ENCODE measurements at regions not wholly inside any gene's neighbourhood (a gene's known extent, or its start where the extent isn't known, plus 50 kb on each side); places are given as distances from the start of the nearest gene placed in this dataset.

DNA sequence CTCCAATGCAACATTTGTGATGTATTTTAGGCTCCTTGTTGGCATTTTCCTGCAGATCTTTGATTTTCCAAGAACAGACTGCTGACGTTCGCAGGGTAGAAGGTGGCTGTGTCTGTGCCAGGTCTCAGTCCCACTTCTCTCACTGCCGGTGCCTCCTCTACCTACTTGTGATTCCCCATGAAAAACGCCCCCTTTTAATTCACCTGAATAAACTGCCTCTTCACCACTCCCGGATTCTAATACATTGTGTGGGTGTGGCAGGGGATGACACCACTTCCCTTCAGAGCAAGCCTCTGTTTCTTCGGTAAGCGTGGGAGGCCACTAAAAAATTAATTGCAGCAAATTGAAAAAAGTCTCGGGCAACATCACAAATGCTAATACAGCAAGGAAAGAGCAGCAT is 96.1 kb upstream of the FAM9B start (continued):
- TF ChIP-seq, protein P1, sequence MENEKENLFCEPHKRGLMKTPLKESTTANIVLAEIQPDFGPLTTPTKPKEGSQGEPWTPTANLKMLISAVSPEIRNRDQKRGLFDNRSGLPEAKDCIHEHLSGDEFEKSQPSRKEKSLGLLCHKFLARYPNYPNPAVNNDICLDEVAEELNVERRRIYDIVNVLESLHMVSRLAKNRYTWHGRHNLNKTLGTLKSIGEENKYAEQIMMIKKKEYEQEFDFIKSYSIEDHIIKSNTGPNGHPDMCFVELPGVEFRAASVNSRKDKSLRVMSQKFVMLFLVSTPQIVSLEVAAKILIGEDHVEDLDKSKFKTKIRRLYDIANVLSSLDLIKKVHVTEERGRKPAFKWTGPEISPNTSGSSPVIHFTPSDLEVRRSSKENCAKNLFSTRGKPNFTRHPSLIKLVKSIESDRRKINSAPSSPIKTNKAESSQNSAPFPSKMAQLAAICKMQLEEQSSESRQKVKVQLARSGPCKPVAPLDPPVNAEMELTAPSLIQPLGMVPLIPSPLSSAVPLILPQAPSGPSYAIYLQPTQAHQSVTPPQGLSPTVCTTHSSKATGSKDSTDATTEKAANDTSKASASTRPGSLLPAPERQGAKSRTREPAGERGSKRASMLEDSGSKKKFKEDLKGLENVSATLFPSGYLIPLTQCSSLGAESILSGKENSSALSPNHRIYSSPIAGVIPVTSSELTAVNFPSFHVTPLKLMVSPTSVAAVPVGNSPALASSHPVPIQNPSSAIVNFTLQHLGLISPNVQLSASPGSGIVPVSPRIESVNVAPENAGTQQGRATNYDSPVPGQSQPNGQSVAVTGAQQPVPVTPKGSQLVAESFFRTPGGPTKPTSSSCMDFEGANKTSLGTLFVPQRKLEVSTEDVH (IDR thresholded peaks at IDR 0.05; ENCODE audit: low read depth, partially characterized antibody), result no peak
- TF ChIP-seq ATF2 (IDR thresholded peaks at IDR 0.05; ENCODE audit: low read length) (no peak), PML (IDR thresholded peaks at IDR 0.05; ENCODE audit: low read length) (no peak), BCL11A (IDR thresholded peaks at IDR 0.05; ENCODE audit: low read depth, low read length) (no peak)

GRCh38 chrX:9131066-9131465 is 97.1 kb upstream of the FAM9B start:
- no TSS peak for BruUV-seq (replicated peaks)
- no peak overlapping the region for H3K4me3 ChIP-seq
- no peaks in the 10 kb centered on the region for H3K27me3 ChIP-seq (replicated peaks in 1 of 2; ENCODE audit: control insufficient read depth in 2 of 2, insufficient read depth in 2 of 2, low read length in 1 of 2)
- FAIRE-seq (no peak), DNase-seq (ENCODE audit: low read depth, low spot score) (no peak), ATAC-seq (no peak)
- no peaks in the 10 kb centered on the region for H4K20me1 ChIP-seq (ENCODE audit: control insufficient read depth, insufficient read depth)
- intact Hi-C loops (cut with micrococcal nuclease; ENCODE audit: unreplicated experiment) (no loop called here), in situ Hi-C loops (cut with MboI) (no loop called here)
- no peak overlapping the region for H3K4me2 ChIP-seq (ENCODE audit: control insufficient read depth, insufficient read depth)
- ChIA-PET POLR2A (no interaction called here), CTCF (no interaction called here), SMC1A (ENCODE audit: uncharacterized antibody, unreplicated experiment) (no interaction called here), RAD21 (ENCODE audit: unreplicated experiment) (no interaction called here)
- H3K36me3 ChIP-seq (ENCODE audit: control insufficient read depth in 2 of 2, insufficient read depth in 2 of 2, low read length in 1 of 2), result no peaks in the 10 kb centered on the region
- no peaks in the 10 kb centered on the region for H3K9me3 ChIP-seq (replicated peaks; ENCODE audit: control insufficient read depth, insufficient read depth, low read length)
- H3K9ac ChIP-seq (ENCODE audit: control insufficient read depth, insufficient read depth, low read length), result no peak overlapping the region
- no peak for TF ChIP-seq CREM (IDR thresholded peaks at IDR 0.05; ENCODE audit: low read depth)
- TF ChIP-seq HCFC1 (IDR thresholded peaks at IDR 0.05; ENCODE audit: low read length), result no peak
- TF ChIP-seq PKNOX1 (IDR thresholded peaks at IDR 0.05), result no peak
- TF ChIP-seq, protein P2, sequence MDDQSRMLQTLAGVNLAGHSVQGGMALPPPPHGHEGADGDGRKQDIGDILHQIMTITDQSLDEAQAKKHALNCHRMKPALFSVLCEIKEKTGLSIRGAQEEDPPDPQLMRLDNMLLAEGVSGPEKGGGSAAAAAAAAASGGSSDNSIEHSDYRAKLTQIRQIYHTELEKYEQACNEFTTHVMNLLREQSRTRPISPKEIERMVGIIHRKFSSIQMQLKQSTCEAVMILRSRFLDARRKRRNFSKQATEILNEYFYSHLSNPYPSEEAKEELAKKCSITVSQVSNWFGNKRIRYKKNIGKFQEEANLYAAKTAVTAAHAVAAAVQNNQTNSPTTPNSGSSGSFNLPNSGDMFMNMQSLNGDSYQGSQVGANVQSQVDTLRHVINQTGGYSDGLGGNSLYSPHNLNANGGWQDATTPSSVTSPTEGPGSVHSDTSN (IDR thresholded peaks at IDR 0.05; ENCODE audit: insufficient replicate concordance, low read depth, low read length), result no peak
- TF ChIP-seq BHLHE40 (IDR thresholded peaks at IDR 0.05; ENCODE audit: borderline replicate concordance in 1 of 2, low read depth in 2 of 2, low read length in 1 of 2), result no peak
- H3K79me2 ChIP-seq (ENCODE audit: control insufficient read depth, insufficient read depth, low read length), result no peaks in the 10 kb centered on the region
- no peak overlapping the region for H2AFZ ChIP-seq (ENCODE audit: control insufficient read depth, low read depth, low read length)
- 18% methylated on average over 4 of the region's 4 CpGs for WGBS (ENCODE audit: insufficient coverage, insufficient replicate concordance, low lambda C conversion rate, missing lambda C conversion rate)
- no peaks in the 10 kb centered on the region for H3K4me1 ChIP-seq (ENCODE audit: control insufficient read depth, insufficient read depth, low read length)
- H3K27ac ChIP-seq (ENCODE audit: control insufficient read depth, insufficient read depth), result no peak overlapping the region

Measured in GM12878 (cell line).